GM18502 (cell line): ENCODE measurements at regions not wholly inside any gene's neighbourhood (a gene's known extent, or its start where the extent isn't known, plus 50 kb on each side); places are given as distances from the start of the nearest gene placed in this dataset.
A peak's percentile ranks its signal among the peaks of the same experiment; 100 is the strongest.
"Not testable (repeated sequence)": the region's sequence is repeated elsewhere in the genome, so short reads cannot be mapped to it uniquely, and the experiment has no call there.

Source experiments
- ATAC-seq: cut with Tn5 transposase; IDR thresholded peaks from one replicate; pipeline ENCODE4 v1.9.1; 2021; ENCODE audit warnings: mild to moderate bottlenecking; ENCODE audit not compliant: unreplicated experiment, poor library complexity

GRCh38 chr9:97248252-97248651 lies 59.2 kb upstream of the CCDC180 start:
- not testable (repeated sequence) for ATAC-seq

- ATAC-seq, result no peak
These were observed 63.9 kb upstream of the CCDC180 start for GRCh38 chr9:97243606-97244005.

GRCh38 chr9:97241430-97241829 lies 66.0 kb upstream of the CCDC180 start:
- not testable (repeated sequence) for ATAC-seq

GRCh38 chr9:97237951-97238889 lies 69.2 kb upstream of the CCDC180 start:
- peak; percentile 92 for ATAC-seq

GRCh38 chr9:97237311-97237786 lies 70.1 kb upstream of the CCDC180 start:
- no peak for ATAC-seq

- not testable (repeated sequence) for ATAC-seq
These were observed 74.5 kb upstream of the CCDC180 start for GRCh38 chr9:97233009-97233400.

GRCh38 chr9:97232060-97233008 lies 75.1 kb upstream of the CCDC180 start:
- ATAC-seq, result not testable (repeated sequence)

GRCh38 chr9:97222393-97222792 lies 85.1 kb upstream of the CCDC180 start:
- not testable (repeated sequence) for ATAC-seq

- ATAC-seq, result not testable (repeated sequence)
These were observed 85.7 kb upstream of the CCDC180 start for GRCh38 chr9:97221478-97222355.

- no peak for ATAC-seq
These were observed 86.5 kb upstream of the CCDC180 start for GRCh38 chr9:97220894-97221477.

- not testable (repeated sequence) for ATAC-seq
These were observed 87.1 kb upstream of the CCDC180 start for GRCh38 chr9:97220396-97220795.

- ATAC-seq, result not testable (repeated sequence)
These were observed 87.9 kb upstream of the CCDC180 start for GRCh38 chr9:97219443-97220140.

- not testable (repeated sequence) for ATAC-seq
These were observed 92.3 kb upstream of the CCDC180 start for GRCh38 chr9:97215127-97215526.

- not testable (repeated sequence) for ATAC-seq
These were observed 92.9 kb upstream of the CCDC180 start for GRCh38 chr9:97214556-97214955.

- not testable (repeated sequence) for ATAC-seq
These were observed 107.8 kb upstream of the CCDC180 start for GRCh38 chr9:97199683-97200082.

GRCh38 chr9:97193767-97194166 lies 113.7 kb upstream of the CCDC180 start:
- ATAC-seq, result not testable (repeated sequence)

- no peak for ATAC-seq
These were observed 118.9 kb upstream of the CCDC180 start for GRCh38 chr9:97188545-97188944.

GRCh38 chr9:97187706-97188105 lies 119.8 kb upstream of the CCDC180 start:
- not testable (repeated sequence) for ATAC-seq

- no peak for ATAC-seq
These were observed 121.0 kb upstream of the CCDC180 start for GRCh38 chr9:97186493-97186892.
